DOHH2 (cell line): ENCODE measurements at regions not wholly inside any gene's neighbourhood (a gene's known extent, or its start where the extent isn't known, plus 50 kb on each side); places are given as distances from the start of the nearest gene placed in this dataset.

Experiments
- H3F3A ChIP-seq: fragments of 200-600 bp; sonication (generic), shearing (Covaris generic); 2 replicates; pipeline ENCODE4 v1.6.0; 2016; ENCODE audit warnings: antibody characterized with exemption, mild to moderate bottlenecking; ENCODE audit not compliant: control insufficient read depth, insufficient read depth
- H3K27ac ChIP-seq: fragments of 200-600 bp; sonication (generic); 2 replicates; pipeline ENCODE4 v1.5.1; 2014; ENCODE audit warnings: low read depth, mild to moderate bottlenecking, low read length, moderate library complexity
- H3K27me3 ChIP-seq: fragments of 200-600 bp; sonication (generic); 2 replicates; pipeline ENCODE4 v1.6.1; 2014; ENCODE audit warnings: mild to moderate bottlenecking, low read length, mixed read lengths; ENCODE audit not compliant: control insufficient read depth
- H3K36me3 ChIP-seq: fragments of 200-600 bp; sonication (generic); 2 replicates; pipeline ENCODE4 v1.6.1; 2014; ENCODE audit warnings: mild to moderate bottlenecking, low read length, moderate library complexity, mixed read lengths; ENCODE audit not compliant: control insufficient read depth
- H3K4me1 ChIP-seq: fragments of 200-600 bp; sonication (generic); 2 replicates; pipeline ENCODE4 v1.6.1; 2014; ENCODE audit warnings: mild to moderate bottlenecking, low read length, mixed read lengths; ENCODE audit not compliant: control insufficient read depth
- H3K4me2 ChIP-seq: fragments of 200-600 bp; sonication (generic); 2 replicates; pipeline ENCODE4 v1.6.0; 2014; ENCODE audit warnings: mild to moderate bottlenecking, low read length, moderate library complexity
- H3K4me3 ChIP-seq: fragments of 200-600 bp; sonication (generic); 2 replicates; pipeline ENCODE4 v1.5.1; 2014; ENCODE audit warnings: mild to moderate bottlenecking, low read length, mixed read lengths
- H3K79me2 ChIP-seq: fragments of 200-600 bp; sonication (generic); 2 replicates; pipeline ENCODE4 v1.6.1; 2014; ENCODE audit warnings: mild to moderate bottlenecking, low read length, mixed read lengths; ENCODE audit not compliant: control insufficient read depth
- H3K9me2 ChIP-seq: fragments of 200-600 bp; sonication (generic); replicated peaks from 2 replicates; pipeline ENCODE4 v1.6.1; 2014; ENCODE audit warnings: mild to moderate bottlenecking, low read length, mixed read lengths; ENCODE audit not compliant: control insufficient read depth
- H3K9me3 ChIP-seq: fragments of 200-600 bp; sonication (generic); 2 replicates; pipeline ENCODE4 v1.6.1; 2014; ENCODE audit warnings: antibody characterized with exemption, low read length, mixed read lengths; ENCODE audit not compliant: control insufficient read depth, insufficient read depth
- H4K20me1 ChIP-seq: fragments of 200-600 bp; sonication (generic); 2 replicates; pipeline ENCODE4 v1.6.0; 2014; ENCODE audit warnings: low read depth, mild to moderate bottlenecking, antibody characterized with exemption, low read length, moderate library complexity; ENCODE audit not compliant: control insufficient read depth, insufficient read depth
- EZH2phosphoT487 ChIP-seq: fragments of 200-600 bp; sonication (generic); IDR thresholded peaks from 2 replicates; pipeline ENCODE4 v1.6.1; 2017; ENCODE audit warnings: borderline replicate concordance, mild to moderate bottlenecking, antibody characterized with exemption, low read length, moderate library complexity, mixed read lengths
- TF ChIP-seq, protein P1 (sequence below): fragments of 200-600 bp; sonication (generic); IDR thresholded peaks from one replicate; pipeline ENCODE4 v1.5.1; 2014; ENCODE audit warnings: antibody characterized with exemption, mild to moderate bottlenecking, low read depth, low read length; ENCODE audit not compliant: poor library complexity, severe bottlenecking

GRCh38 chr10:61000769-61001730, 57.1 kb upstream of the RHOBTB1 start:
- no peaks in the 10 kb centered on the region for H3F3A ChIP-seq
- TF ChIP-seq, protein P1, sequence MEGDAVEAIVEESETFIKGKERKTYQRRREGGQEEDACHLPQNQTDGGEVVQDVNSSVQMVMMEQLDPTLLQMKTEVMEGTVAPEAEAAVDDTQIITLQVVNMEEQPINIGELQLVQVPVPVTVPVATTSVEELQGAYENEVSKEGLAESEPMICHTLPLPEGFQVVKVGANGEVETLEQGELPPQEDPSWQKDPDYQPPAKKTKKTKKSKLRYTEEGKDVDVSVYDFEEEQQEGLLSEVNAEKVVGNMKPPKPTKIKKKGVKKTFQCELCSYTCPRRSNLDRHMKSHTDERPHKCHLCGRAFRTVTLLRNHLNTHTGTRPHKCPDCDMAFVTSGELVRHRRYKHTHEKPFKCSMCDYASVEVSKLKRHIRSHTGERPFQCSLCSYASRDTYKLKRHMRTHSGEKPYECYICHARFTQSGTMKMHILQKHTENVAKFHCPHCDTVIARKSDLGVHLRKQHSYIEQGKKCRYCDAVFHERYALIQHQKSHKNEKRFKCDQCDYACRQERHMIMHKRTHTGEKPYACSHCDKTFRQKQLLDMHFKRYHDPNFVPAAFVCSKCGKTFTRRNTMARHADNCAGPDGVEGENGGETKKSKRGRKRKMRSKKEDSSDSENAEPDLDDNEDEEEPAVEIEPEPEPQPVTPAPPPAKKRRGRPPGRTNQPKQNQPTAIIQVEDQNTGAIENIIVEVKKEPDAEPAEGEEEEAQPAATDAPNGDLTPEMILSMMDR: no peak
- TF ChIP-seq EZH2phosphoT487: no peak
- no peaks in the 10 kb centered on the region for H3K36me3 ChIP-seq
- no peaks in the 10 kb centered on the region for H3K9me2 ChIP-seq
- H3K27me3 ChIP-seq: peaks cover 3% of the 10 kb centered on the region; the same call in 1 of the 2 replicates
- no peak overlapping the region for H3K4me2 ChIP-seq
- no peaks in the 10 kb centered on the region for H4K20me1 ChIP-seq
- no peaks in the 10 kb centered on the region for H3K4me1 ChIP-seq
- H3K27ac ChIP-seq: no peak overlapping the region
- no peak overlapping the region for H3K4me3 ChIP-seq
- no peaks in the 10 kb centered on the region for H3K79me2 ChIP-seq
- no peaks in the 10 kb centered on the region for H3K9me3 ChIP-seq

GRCh38 chr10:60998932-60999331, 54.9 kb upstream of the RHOBTB1 start:
- H3K4me3 ChIP-seq: no peak overlapping the region
- H4K20me1 ChIP-seq: no peaks in the 10 kb centered on the region
- TF ChIP-seq, protein P1: no peak
- no peak for TF ChIP-seq EZH2phosphoT487
- no peaks in the 10 kb centered on the region for H3K36me3 ChIP-seq
- no peaks in the 10 kb centered on the region for H3K4me1 ChIP-seq
- H3K9me2 ChIP-seq: no peaks in the 10 kb centered on the region
- H3F3A ChIP-seq: no peaks in the 10 kb centered on the region
- no peaks in the 10 kb centered on the region for H3K9me3 ChIP-seq
- peaks cover 3% of the 10 kb centered on the region; the same call in 1 of the 2 replicates for H3K27me3 ChIP-seq
- H3K79me2 ChIP-seq: no peaks in the 10 kb centered on the region
- no peak overlapping the region for H3K4me2 ChIP-seq
- H3K27ac ChIP-seq: no peak overlapping the region

DNA sequence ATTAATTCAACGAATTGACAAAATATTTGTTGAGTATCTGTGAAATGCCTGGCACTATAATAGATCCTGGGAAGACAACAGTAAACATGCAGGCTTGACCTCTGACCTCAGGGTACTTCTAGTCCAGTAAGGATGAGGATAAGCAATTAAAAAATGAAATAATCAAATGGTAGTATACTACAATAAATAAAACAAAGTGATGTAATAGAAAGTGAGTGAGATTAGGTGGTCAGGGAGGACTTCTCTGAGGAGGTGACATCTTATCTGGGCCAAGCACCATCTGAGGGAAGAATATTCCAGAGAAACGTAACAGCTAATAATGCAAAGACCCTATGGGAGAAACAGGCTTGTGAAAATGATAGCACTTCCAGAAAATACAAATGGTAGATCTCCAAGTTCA, 50.1 kb upstream of the RHOBTB1 start:
- no peaks in the 10 kb centered on the region for H3K9me3 ChIP-seq
- no peaks in the 10 kb centered on the region for H3F3A ChIP-seq
- H3K4me2 ChIP-seq: no peak overlapping the region
- peaks cover 7% of the 10 kb centered on the region for H3K4me1 ChIP-seq
- no peaks in the 10 kb centered on the region for H3K36me3 ChIP-seq
- no peaks in the 10 kb centered on the region for H3K79me2 ChIP-seq
- H3K9me2 ChIP-seq: no peaks in the 10 kb centered on the region
- no peak overlapping the region for H3K27ac ChIP-seq
- no peak overlapping the region for H3K4me3 ChIP-seq
- TF ChIP-seq, protein P1: no peak
- TF ChIP-seq EZH2phosphoT487: no peak
- H4K20me1 ChIP-seq: no peaks in the 10 kb centered on the region
- H3K27me3 ChIP-seq: no peaks in the 10 kb centered on the region; the same call in 1 of the 2 replicates
